ENCODE measurements at regions not wholly inside any gene's neighbourhood (a gene's known extent, or its start where the extent isn't known, plus 50 kb on each side); places are given as distances from the start of the nearest gene placed in this dataset.
A peak's percentile ranks its signal among the peaks of the same experiment; 100 is the strongest.
"Not testable (repeated sequence)": the region's sequence is repeated elsewhere in the genome, so short reads cannot be mapped to it uniquely, and the experiment has no call there.

DNA sequence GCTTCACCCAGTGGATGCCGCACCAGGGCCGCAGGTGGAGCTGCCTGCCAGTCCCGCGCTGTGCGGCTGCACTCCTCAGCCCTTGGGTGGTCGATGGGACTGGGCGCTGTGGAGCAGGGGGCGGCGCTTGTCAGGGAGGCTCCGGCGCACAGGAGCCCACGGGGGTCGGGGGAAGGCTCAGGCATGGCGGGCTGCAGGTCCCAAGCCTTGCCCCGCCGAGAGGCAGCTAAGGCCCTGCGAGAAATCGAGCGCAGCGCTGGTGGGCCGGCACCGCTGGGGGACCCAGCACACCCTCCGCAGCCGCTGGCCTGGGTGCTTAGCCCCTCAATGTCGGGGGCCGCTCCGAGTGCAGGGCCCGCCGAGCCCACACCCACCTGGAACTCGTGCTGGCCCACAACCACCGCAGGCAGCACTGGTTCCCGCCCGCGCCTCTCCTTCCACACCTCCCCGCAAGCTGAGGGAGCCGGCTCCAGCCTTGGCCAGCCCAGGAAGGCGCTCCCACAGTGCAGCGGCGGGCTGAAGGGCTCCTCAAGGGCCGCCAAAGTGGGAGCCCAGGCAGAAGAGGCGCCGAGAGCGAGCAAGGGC is 725.5 kb upstream of the CA10 start:
- H3K36me3 Mint-ChIP-seq; H3K4me1 ChIP-seq (ENCODE audit: insufficient read depth, low read length); H3K4me3 Mint-ChIP-seq; H3K9me3 ChIP-seq (ENCODE audit: low read length); POLR2A ChIA-PET; H3K27me3 ChIP-seq (ENCODE audit: insufficient read depth, low read length, poor library complexity, severe bottlenecking); H3K4me1 Mint-ChIP-seq; CTCF ChIA-PET; H3K27ac ChIP-seq (ENCODE audit: low read depth, low read length); H3K27ac Mint-ChIP-seq; H3K4me3 ChIP-seq (ENCODE audit: low read length); H3K27me3 Mint-ChIP-seq; H3K36me3 ChIP-seq (ENCODE audit: insufficient read depth, low read length): not testable (repeated sequence)
- peaks cover 0 to 15% (median 11%) of the 10 kb centered on the region in 5 donors for H3K9me3 Mint-ChIP-seq
- peak in 1 of 5 donors; percentile 45 for DNase-seq

DNA sequence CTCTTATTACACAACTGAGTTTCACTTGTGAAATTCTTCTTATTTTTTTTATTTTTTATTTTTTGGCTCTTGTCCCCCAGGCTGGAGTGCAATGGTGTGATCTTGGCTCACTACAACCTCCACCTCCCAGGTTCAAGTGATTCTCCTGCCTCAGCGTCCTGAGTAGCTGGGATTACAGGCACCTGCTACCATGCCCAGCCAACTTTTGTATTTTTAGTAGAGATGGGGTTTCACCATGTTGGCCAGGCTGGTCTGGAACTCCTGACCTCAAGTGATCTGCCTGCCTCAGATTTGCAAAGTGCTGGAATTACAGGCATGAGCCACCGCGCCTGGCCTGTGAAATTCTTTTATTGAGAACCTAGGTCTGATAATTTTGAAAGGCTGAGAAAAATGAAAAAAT is 688.3 kb upstream of the CA10 start:
- H3K27me3 ChIP-seq (ENCODE audit: insufficient read depth, low read length, poor library complexity, severe bottlenecking); H3K9me3 ChIP-seq (ENCODE audit: low read length); H3K27ac Mint-ChIP-seq; H3K27ac ChIP-seq (ENCODE audit: low read depth, low read length); H3K36me3 Mint-ChIP-seq; DNase-seq; H3K27me3 Mint-ChIP-seq; POLR2A ChIA-PET; H3K4me3 ChIP-seq (ENCODE audit: low read length); H3K4me1 Mint-ChIP-seq; H3K4me1 ChIP-seq (ENCODE audit: insufficient read depth, low read length); CTCF ChIA-PET; H3K36me3 ChIP-seq (ENCODE audit: insufficient read depth, low read length); H3K4me3 Mint-ChIP-seq: not testable (repeated sequence)
- H3K9me3 Mint-ChIP-seq = peaks cover 5 to 16% (median 8%) of the 10 kb centered on the region in 5 donors

DNA sequence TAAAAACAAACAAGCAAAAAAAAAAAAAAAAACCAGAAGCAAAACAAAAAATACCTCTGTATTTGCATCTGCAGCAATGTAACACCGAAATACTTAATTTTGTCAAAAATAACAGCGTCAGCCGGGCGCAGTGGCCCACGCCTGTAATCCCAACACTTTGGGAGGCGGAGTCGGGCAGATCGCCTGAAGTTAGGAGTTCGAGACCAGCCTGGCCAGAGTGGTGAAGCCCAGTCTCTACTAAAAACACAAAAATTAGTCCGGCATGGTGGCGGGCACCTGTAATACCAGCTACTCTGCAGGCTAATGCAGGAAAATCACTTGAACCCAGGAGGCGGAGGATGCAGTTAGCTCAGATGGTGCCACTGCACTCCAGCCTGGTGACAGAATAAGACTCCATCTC is 683.5 kb upstream of the CA10 start:
- no peaks in the 10 kb centered on the region for H3K36me3 ChIP-seq (ENCODE audit: insufficient read depth, low read length)
- H3K27me3 ChIP-seq (ENCODE audit: insufficient read depth, low read length, poor library complexity, severe bottlenecking) = no peaks in the 10 kb centered on the region
- no peaks in the 10 kb centered on the region for H3K4me1 Mint-ChIP-seq
- H3K27ac Mint-ChIP-seq = no peak overlapping the region
- H3K4me3 ChIP-seq (ENCODE audit: low read length) = no peak overlapping the region
- H3K27me3 Mint-ChIP-seq = no peaks in the 10 kb centered on the region
- H3K9me3 ChIP-seq (ENCODE audit: low read length) = no peaks in the 10 kb centered on the region
- H3K27ac ChIP-seq (ENCODE audit: low read depth, low read length) = no peak overlapping the region
- CTCF ChIA-PET = no interaction called here
- H3K4me3 Mint-ChIP-seq = no peak overlapping the region
- H3K36me3 Mint-ChIP-seq = peaks cover 0 to 2% (median 0%) of the 10 kb centered on the region in 3 donors
- H3K4me1 ChIP-seq (ENCODE audit: insufficient read depth, low read length) = no peaks in the 10 kb centered on the region
- no peak for DNase-seq
- POLR2A ChIA-PET = no interaction called here
- H3K9me3 Mint-ChIP-seq = peaks cover 7 to 36% (median 17%) of the 10 kb centered on the region in 5 donors

- Mint-ChIP-seq H3K36me3 (peaks cover 0 to 2% (median 0%) of the 10 kb centered on the region in 3 donors), H3K4me1 (no peaks in the 10 kb centered on the region), H3K27me3 (no peaks in the 10 kb centered on the region), H3K27ac (no peak overlapping the region), H3K4me3 (no peak overlapping the region), H3K9me3 (peaks cover 4 to 55% (median 7%) of the 10 kb centered on the region in 5 donors)
- H3K4me1 ChIP-seq (ENCODE audit: insufficient read depth, low read length) = no peaks in the 10 kb centered on the region
- POLR2A ChIA-PET = no interaction called here
- H3K27me3 ChIP-seq (ENCODE audit: insufficient read depth, low read length, poor library complexity, severe bottlenecking) = no peaks in the 10 kb centered on the region
- CTCF ChIA-PET = no interaction called here
- no peaks in the 10 kb centered on the region for H3K36me3 ChIP-seq (ENCODE audit: insufficient read depth, low read length)
- no peak for DNase-seq
- H3K27ac ChIP-seq (ENCODE audit: low read depth, low read length) = no peak overlapping the region
- no peak overlapping the region for H3K4me3 ChIP-seq (ENCODE audit: low read length)
- no peaks in the 10 kb centered on the region for H3K9me3 ChIP-seq (ENCODE audit: low read length)
Observed at GRCh38 chr17:52837492-52837891, 679.0 kb upstream of the CA10 start.

GRCh38 chr17:52831536-52831935 is 673.0 kb upstream of the CA10 start:
- Histone ChIP-seq H3K36me3 (ENCODE audit: insufficient read depth, low read length) (no peaks in the 10 kb centered on the region), H3K4me1 (ENCODE audit: insufficient read depth, low read length) (no peaks in the 10 kb centered on the region), H3K27ac (ENCODE audit: low read depth, low read length) (no peak overlapping the region), H3K4me3 (ENCODE audit: low read length) (no peak overlapping the region), H3K27me3 (ENCODE audit: insufficient read depth, low read length, poor library complexity, severe bottlenecking) (no peaks in the 10 kb centered on the region), H3K9me3 (ENCODE audit: low read length) (no peaks in the 10 kb centered on the region)
- ChIA-PET POLR2A (no interaction called here), CTCF (no interaction called here)
- no peak overlapping the region for H3K4me3 Mint-ChIP-seq
- no peaks in the 10 kb centered on the region for H3K4me1 Mint-ChIP-seq
- no peak for DNase-seq
- H3K27me3 Mint-ChIP-seq = no peaks in the 10 kb centered on the region
- H3K27ac Mint-ChIP-seq = no peak overlapping the region
- no peaks in the 10 kb centered on the region for H3K36me3 Mint-ChIP-seq
- H3K9me3 Mint-ChIP-seq = peaks cover 2 to 30% (median 5%) of the 10 kb centered on the region in 5 donors

DNA sequence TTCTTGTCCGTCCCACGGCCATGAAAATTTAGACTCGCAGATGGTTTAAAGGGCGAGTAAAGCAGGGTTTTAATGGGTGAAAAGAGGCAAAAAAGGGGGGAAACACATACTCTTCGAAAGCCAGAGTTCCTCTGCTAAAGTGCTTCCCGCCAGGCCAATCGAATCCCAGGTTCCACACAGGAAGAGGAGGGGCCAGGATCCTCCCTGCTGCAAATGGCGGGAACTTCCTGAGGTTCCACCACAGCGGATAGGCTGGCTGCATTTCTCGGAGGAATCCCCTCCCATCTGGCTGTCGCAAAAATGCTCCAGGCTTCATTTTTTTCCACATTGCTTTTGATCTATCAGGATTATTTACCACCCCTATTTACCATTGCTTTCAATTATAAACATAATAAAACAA is 670.1 kb upstream of the CA10 start:
- ChIA-PET POLR2A (no interaction called here), CTCF (no interaction called here)
- Mint-ChIP-seq H3K4me3 (no peak overlapping the region), H3K27me3 (no peaks in the 10 kb centered on the region), H3K36me3 (no peaks in the 10 kb centered on the region), H3K4me1 (no peaks in the 10 kb centered on the region), H3K27ac (no peak overlapping the region), H3K9me3 (peaks cover 2 to 25% (median 7%) of the 10 kb centered on the region in 5 donors)
- H3K27ac ChIP-seq (ENCODE audit: low read depth, low read length) = no peak overlapping the region
- H3K9me3 ChIP-seq (ENCODE audit: low read length) = no peaks in the 10 kb centered on the region
- no peaks in the 10 kb centered on the region for H3K36me3 ChIP-seq (ENCODE audit: insufficient read depth, low read length)
- no peak overlapping the region for H3K4me3 ChIP-seq (ENCODE audit: low read length)
- no peak for DNase-seq
- no peaks in the 10 kb centered on the region for H3K27me3 ChIP-seq (ENCODE audit: insufficient read depth, low read length, poor library complexity, severe bottlenecking)
- H3K4me1 ChIP-seq (ENCODE audit: insufficient read depth, low read length) = no peaks in the 10 kb centered on the region

DNA sequence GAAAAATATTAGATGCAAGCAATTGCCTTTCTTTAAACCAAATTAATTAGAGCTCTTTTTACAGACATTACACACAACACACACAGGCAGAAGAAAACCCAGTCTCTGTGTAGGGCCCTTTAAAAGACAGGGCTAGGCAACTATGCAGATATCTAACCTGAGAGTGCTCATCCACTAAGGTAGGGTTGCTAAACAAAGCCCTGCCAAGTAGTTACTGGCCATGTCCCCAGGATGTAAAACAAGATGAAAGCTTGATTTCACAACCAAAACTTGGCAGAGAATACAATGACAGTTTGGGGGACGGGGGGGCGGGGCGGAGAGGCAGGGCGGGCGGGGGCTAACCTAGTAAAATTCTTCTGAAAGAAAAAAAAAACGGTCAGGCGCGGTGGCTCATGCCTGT is 669.0 kb upstream of the CA10 start:
- Mint-ChIP-seq H3K27ac (no peak overlapping the region), H3K4me3 (no peak overlapping the region), H3K4me1 (no peaks in the 10 kb centered on the region), H3K36me3 (no peaks in the 10 kb centered on the region), H3K9me3 (peaks cover 2 to 26% (median 5%) of the 10 kb centered on the region in 5 donors), H3K27me3 (no peaks in the 10 kb centered on the region)
- H3K4me1 ChIP-seq (ENCODE audit: insufficient read depth, low read length) = no peaks in the 10 kb centered on the region
- no peaks in the 10 kb centered on the region for H3K9me3 ChIP-seq (ENCODE audit: low read length)
- ChIA-PET POLR2A (no interaction called here), CTCF (no interaction called here)
- no peak for DNase-seq
- H3K36me3 ChIP-seq (ENCODE audit: insufficient read depth, low read length) = no peaks in the 10 kb centered on the region
- H3K4me3 ChIP-seq (ENCODE audit: low read length) = no peak overlapping the region
- H3K27ac ChIP-seq (ENCODE audit: low read depth, low read length) = no peak overlapping the region
- H3K27me3 ChIP-seq (ENCODE audit: insufficient read depth, low read length, poor library complexity, severe bottlenecking) = no peaks in the 10 kb centered on the region

GRCh38 chr17:52824542-52824941 is 666.0 kb upstream of the CA10 start:
- no peaks in the 10 kb centered on the region for H3K36me3 ChIP-seq (ENCODE audit: insufficient read depth, low read length)
- Mint-ChIP-seq H3K27ac (no peak overlapping the region), H3K4me3 (no peak overlapping the region), H3K27me3 (no peaks in the 10 kb centered on the region), H3K4me1 (no peaks in the 10 kb centered on the region), H3K9me3 (peaks cover 2 to 18% (median 8%) of the 10 kb centered on the region in 5 donors), H3K36me3 (no peaks in the 10 kb centered on the region)
- ChIA-PET POLR2A (no interaction called here), CTCF (no interaction called here)
- H3K4me1 ChIP-seq (ENCODE audit: insufficient read depth, low read length) = no peaks in the 10 kb centered on the region
- no peaks in the 10 kb centered on the region for H3K27me3 ChIP-seq (ENCODE audit: insufficient read depth, low read length, poor library complexity, severe bottlenecking)
- no peak overlapping the region for H3K4me3 ChIP-seq (ENCODE audit: low read length)
- no peaks in the 10 kb centered on the region for H3K9me3 ChIP-seq (ENCODE audit: low read length)
- no peak overlapping the region for H3K27ac ChIP-seq (ENCODE audit: low read depth, low read length)
- no peak for DNase-seq

DNA sequence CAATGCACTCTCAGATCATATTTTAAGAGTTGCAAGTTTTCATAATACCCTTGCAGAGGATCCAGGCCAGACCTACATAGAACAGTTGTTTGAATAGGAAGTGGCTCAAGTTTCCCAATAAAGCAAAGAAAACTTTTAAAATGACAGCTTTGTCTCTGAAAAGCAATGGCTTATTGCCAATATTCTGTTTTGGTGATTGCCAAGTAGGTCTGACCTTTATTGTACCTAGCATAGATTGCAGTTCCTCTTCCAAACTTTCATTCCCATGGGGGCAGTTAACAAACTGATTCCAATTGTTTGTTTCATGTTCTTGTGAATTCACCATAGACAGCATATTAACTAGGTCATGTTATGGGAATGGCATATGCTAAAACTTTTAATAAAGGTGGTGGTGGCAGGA is 664.6 kb upstream of the CA10 start:
- Histone ChIP-seq H3K4me3 (ENCODE audit: low read length) (no peak overlapping the region), H3K27ac (ENCODE audit: low read depth, low read length) (no peak overlapping the region), H3K9me3 (ENCODE audit: low read length) (no peaks in the 10 kb centered on the region), H3K27me3 (ENCODE audit: insufficient read depth, low read length, poor library complexity, severe bottlenecking) (no peaks in the 10 kb centered on the region), H3K4me1 (ENCODE audit: insufficient read depth, low read length) (no peaks in the 10 kb centered on the region), H3K36me3 (ENCODE audit: insufficient read depth, low read length) (no peaks in the 10 kb centered on the region)
- CTCF ChIA-PET = no interaction called here
- peaks cover 1 to 18% (median 9%) of the 10 kb centered on the region in 5 donors for H3K9me3 Mint-ChIP-seq
- no peak overlapping the region for H3K27ac Mint-ChIP-seq
- no peak for DNase-seq
- H3K4me1 Mint-ChIP-seq = no peaks in the 10 kb centered on the region
- no peak overlapping the region for H3K4me3 Mint-ChIP-seq
- POLR2A ChIA-PET = no interaction called here
- no peaks in the 10 kb centered on the region for H3K36me3 Mint-ChIP-seq
- no peaks in the 10 kb centered on the region for H3K27me3 Mint-ChIP-seq
